SK-N-SH treated with all-trans-retinoic acid at 6 μM for 48 hours (cell line): ENCODE measurements at regions not wholly inside any gene's neighbourhood (a gene's known extent, or its start where the extent isn't known, plus 50 kb on each side); places are given as distances from the start of the nearest gene placed in this dataset.

Experiments used
- ISL1 ChIP-seq: fragments of 250-450 bp; sonication (Bioruptor Pico); IDR thresholded peaks from 2 replicates; pipeline ENCODE4 v2.1.2; 2022; ENCODE audit warnings: mild to moderate bottlenecking, moderate library complexity
- SNAI2 ChIP-seq: fragments of 250-450 bp; sonication (Bioruptor Pico); IDR thresholded peaks from 2 replicates; pipeline ENCODE4 v1.5.0; 2020; ENCODE audit warnings: mild to moderate bottlenecking, moderate library complexity
- ZNF70 ChIP-seq: fragments of 450-650 bp; formaldehyde crosslinking; IDR thresholded peaks from 2 replicates; pipeline ENCODE4 v1.5.0; 2020; ENCODE audit warnings: mild to moderate bottlenecking, moderate library complexity
- TF ChIP-seq, protein P1 (sequence below): fragments of 250-450 bp; sonication (Bioruptor Pico); IDR thresholded peaks from 2 replicates; pipeline ENCODE4 v1.8.0; 2020; ENCODE audit warnings: mild to moderate bottlenecking, moderate library complexity, borderline replicate concordance

DNA sequence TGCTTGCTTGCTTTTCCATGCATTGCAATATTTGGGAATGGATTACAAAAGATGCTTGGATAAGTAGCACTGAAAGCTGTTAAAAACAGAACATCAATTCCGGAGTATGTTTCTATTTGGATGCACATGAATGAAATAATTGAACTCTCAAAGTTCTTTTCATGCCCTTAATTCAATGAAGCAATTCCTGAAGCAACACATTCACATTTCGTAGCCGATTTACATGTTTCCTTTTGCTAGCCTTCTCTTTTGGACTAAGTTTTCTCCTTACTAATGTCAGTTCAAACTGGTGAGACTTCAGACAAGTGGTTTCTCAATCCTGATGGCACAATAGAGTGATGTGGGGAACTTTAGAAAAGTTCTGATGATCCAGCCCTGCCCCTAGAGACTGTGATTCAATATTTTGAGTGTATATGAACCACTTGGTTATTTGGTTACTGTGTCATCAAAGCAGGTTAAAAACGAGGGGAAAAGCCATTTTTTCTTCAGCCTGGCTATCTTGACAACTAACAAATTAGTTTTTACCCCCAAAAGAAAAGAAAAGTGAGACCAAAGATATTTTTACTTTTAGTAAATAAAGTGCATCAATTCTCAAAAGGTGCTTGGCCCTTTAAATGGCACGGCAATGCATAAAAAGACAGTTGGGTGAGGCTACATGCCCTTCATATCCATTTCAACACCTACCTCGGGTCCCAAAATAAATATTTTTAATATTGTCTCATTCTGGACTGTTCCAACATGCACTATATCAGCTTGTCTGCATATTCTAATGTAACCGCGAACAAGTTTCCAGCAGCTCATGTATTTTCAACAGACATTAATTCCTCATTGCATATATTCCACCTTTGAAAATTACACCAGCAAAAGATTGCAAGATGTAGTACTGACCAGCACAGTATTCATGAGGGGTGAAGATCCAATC lies 90.1 kb upstream of the RPL34 start:
- TF ChIP-seq ZNF70 = no peak
- TF ChIP-seq SNAI2 (CRISPR knock-in tag) = no peak
- TF ChIP-seq ISL1 (CRISPR knock-in tag) = no peak
- TF ChIP-seq, protein P1, sequence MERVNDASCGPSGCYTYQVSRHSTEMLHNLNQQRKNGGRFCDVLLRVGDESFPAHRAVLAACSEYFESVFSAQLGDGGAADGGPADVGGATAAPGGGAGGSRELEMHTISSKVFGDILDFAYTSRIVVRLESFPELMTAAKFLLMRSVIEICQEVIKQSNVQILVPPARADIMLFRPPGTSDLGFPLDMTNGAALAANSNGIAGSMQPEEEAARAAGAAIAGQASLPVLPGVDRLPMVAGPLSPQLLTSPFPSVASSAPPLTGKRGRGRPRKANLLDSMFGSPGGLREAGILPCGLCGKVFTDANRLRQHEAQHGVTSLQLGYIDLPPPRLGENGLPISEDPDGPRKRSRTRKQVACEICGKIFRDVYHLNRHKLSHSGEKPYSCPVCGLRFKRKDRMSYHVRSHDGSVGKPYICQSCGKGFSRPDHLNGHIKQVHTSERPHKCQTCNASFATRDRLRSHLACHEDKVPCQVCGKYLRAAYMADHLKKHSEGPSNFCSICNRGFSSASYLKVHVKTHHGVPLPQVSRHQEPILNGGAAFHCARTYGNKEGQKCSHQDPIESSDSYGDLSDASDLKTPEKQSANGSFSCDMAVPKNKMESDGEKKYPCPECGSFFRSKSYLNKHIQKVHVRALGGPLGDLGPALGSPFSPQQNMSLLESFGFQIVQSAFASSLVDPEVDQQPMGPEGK (CRISPR knock-in tag) = no peak
